Lung (tissue), 11 donors: ENCODE measurements at regions not wholly inside any gene's neighbourhood (a gene's known extent, or its start where the extent isn't known, plus 50 kb on each side); places are given as distances from the start of the nearest gene placed in this dataset.

Source experiments
- ATAC-seq: fragments of 200-7000 bp; cut with Tn5 transposase; one replicate; pipeline ENCODE4 v1.9.1; 2020; ENCODE audit warnings: moderate number of reproducible peaks; ENCODE audit not compliant: insufficient read depth, low FRiP score
- DNase-seq, 3 donors: peaks; one replicate each; pipeline ENCODE4 v3.0.0-alpha.2; 2013 to 2017
- H3K27ac ChIP-seq, 2 donors: one replicate each; pipeline ENCODE4 v1.5.1; 2013; ENCODE audit warnings: mild to moderate bottlenecking in 2 of 2, moderate library complexity in 2 of 2, control low read depth in 1 of 2, inconsistent platforms in 1 of 2, low read depth in 1 of 2, low read length in 1 of 2
- H3K27me3 ChIP-seq, 3 donors: one replicate each; pipeline ENCODE4 v1.5.1; 2013; ENCODE audit warnings: low read length in 2 of 3; ENCODE audit not compliant: control insufficient read depth in 3 of 3, insufficient read depth in 3 of 3
- H3K36me3 ChIP-seq, 4 donors: one replicate each; pipeline ENCODE4 v1.5.1; 2013; ENCODE audit warnings: low read length in 4 of 4, mild to moderate bottlenecking in 1 of 4, moderate library complexity in 1 of 4; ENCODE audit not compliant: control insufficient read depth in 4 of 4, insufficient read depth in 4 of 4
- H3K4me1 ChIP-seq, 5 donors: one replicate each; pipeline ENCODE4 v1.5.1; 2013; ENCODE audit warnings: low read length in 5 of 5, mild to moderate bottlenecking in 2 of 5, moderate library complexity in 1 of 5; ENCODE audit not compliant: control insufficient read depth in 5 of 5, insufficient read depth in 5 of 5
- H3K4me3 ChIP-seq: one replicate; pipeline ENCODE4 v1.5.1; 2013; ENCODE audit warnings: mild to moderate bottlenecking, control low read depth, moderate library complexity
- H3K9ac ChIP-seq, 2 donors: one replicate each; pipeline ENCODE4 v1.5.1; 2013; ENCODE audit warnings: low read length in 2 of 2, control low read depth in 1 of 2; ENCODE audit not compliant: insufficient read depth in 1 of 2
- H3K9me3 ChIP-seq, 4 donors: one replicate each; pipeline ENCODE4 v1.5.1; 2013; ENCODE audit warnings: low read length in 3 of 4, mild to moderate bottlenecking in 1 of 4, moderate library complexity in 1 of 4; ENCODE audit not compliant: control insufficient read depth in 4 of 4, insufficient read depth in 3 of 4
- WGBS, 2 donors: extraction: QIAGEN DNeasy Blood & Tissue Kit; methylation state at CpG; one replicate each; pipeline ENCODE4 v1.1.7; 2013; 5-methylcytosine and 5-hydroxymethylcytosine counted together
- TF ChIP-seq, protein P1 (sequence below): IDR thresholded peaks from 2 replicates; pipeline ENCODE4 v1.5.1; 2012; ENCODE audit warnings: mild to moderate bottlenecking; ENCODE audit errors: control extremely low read depth, extremely low read depth
- donor health status: control.
- donor health status: control.
- donor health status: Bipolar disorder and iron deficiency.
- donor health status: healthy.
- donor health status: DM: yes; HTN: yes; CAD: no.

DNA sequence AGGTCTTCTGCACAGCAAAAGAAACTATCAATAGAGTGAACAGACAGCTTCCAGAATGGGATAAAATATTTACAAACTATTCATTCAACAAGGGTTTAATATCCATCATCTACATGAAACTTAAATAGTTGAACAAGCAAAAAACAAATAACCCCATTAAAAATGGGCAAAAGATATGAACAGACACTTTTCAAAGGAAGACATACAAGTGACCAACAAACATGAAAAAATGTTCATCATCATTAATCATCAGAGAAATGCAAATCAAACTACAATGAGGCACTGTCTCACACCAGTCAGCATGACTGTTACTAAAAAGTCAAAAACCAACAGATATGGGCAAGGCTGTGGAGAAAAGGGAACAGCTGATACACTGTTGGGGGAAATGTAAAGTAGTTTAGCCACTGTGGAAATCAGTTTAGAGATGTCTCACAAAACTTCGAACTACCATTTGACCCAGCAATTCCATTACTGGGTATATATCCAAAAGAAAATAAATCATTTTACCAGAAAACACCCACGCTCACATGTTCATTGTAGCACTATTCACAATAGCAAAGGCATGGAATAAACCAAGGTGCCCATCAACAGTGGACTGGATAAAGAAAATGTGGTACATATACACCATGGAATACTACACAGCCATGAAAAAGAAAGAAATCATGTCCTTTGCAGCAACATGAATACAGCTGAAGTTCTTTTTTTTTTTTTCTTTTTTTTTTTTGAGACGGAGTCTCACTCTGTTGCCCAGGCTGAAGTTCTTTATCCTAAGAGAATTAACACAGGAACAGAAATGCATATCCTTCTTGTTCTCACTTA lies 172.6 kb downstream of the KLF6 start:
- Histone ChIP-seq H3K36me3 (no peaks in the 10 kb centered on the region), H3K9ac (no peak overlapping the region), H3K9me3 (peaks cover 0 to 3% (median 2%) of the 10 kb centered on the region in 4 donors), H3K27ac (no peak overlapping the region), H3K4me1 (no peaks in the 10 kb centered on the region), H3K27me3 (no peaks in the 10 kb centered on the region), H3K4me3 (no peak overlapping the region)
- ATAC-seq (no peak), DNase-seq (no peak)
- TF ChIP-seq, protein P1, sequence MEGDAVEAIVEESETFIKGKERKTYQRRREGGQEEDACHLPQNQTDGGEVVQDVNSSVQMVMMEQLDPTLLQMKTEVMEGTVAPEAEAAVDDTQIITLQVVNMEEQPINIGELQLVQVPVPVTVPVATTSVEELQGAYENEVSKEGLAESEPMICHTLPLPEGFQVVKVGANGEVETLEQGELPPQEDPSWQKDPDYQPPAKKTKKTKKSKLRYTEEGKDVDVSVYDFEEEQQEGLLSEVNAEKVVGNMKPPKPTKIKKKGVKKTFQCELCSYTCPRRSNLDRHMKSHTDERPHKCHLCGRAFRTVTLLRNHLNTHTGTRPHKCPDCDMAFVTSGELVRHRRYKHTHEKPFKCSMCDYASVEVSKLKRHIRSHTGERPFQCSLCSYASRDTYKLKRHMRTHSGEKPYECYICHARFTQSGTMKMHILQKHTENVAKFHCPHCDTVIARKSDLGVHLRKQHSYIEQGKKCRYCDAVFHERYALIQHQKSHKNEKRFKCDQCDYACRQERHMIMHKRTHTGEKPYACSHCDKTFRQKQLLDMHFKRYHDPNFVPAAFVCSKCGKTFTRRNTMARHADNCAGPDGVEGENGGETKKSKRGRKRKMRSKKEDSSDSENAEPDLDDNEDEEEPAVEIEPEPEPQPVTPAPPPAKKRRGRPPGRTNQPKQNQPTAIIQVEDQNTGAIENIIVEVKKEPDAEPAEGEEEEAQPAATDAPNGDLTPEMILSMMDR = no peak
- WGBS, 2 donors = 98 to 100% methylated on average over 3 of the region's 3 CpGs

DNA sequence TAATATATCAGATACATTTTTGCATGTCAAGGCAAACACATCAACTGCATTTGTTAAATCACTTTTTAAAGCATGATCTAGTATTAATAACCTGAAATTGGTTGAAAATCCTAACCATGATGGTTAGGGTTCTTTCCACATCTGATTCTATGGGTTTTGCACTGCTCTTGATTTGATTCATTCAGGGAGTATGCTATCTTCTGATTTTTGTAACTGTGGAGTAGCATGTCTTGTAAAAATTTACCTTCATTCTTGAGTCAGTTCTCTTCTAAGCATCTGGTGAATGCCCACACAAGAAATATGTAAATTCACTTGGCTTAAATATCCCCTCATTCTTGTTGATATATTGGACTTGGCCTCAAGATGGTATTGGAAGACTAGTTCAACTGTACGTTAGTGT lies 178.7 kb downstream of the KLF6 start:
- DNase-seq (no peak), ATAC-seq (no peak)
- no peaks in the 10 kb centered on the region for H3K36me3 ChIP-seq
- H3K4me1 ChIP-seq = no peaks in the 10 kb centered on the region
- H3K9me3 ChIP-seq = peaks cover 0 to 4% (median 1%) of the 10 kb centered on the region in 4 donors
- WGBS, 2 donors = 87 to 98% methylated on average over 1 of the region's 1 CpG
- no peaks in the 10 kb centered on the region for H3K27me3 ChIP-seq
- TF ChIP-seq, protein P1 = no peak
- no peak overlapping the region for H3K9ac ChIP-seq
- no peak overlapping the region for H3K27ac ChIP-seq
- no peak overlapping the region for H3K4me3 ChIP-seq

DNA sequence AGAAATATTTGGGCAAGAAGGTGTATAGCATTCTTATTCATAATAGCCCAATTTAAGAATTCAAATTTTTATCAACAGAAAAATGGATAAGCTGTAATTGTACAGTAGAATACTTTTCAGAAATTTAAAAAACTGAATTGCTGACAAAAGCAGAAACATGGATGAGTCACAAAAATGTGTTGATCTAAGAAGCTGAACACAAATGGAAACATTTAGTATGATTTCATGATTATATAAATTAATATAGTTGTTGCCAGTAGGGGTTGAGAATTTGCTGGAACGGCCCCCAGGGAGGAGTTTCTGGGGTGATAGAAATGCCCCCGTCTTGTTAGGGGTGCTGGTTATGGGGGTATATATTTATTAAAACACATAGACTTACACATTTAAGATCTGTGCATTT lies 179.1 kb downstream of the KLF6 start:
- H3K9ac ChIP-seq = no peak overlapping the region
- 84 to 91% methylated on average over 2 of the region's 2 CpGs for WGBS, 2 donors
- DNase-seq = no peak

More for the DNA sequence above, 179.1 kb downstream of the KLF6 start:
- no peaks in the 10 kb centered on the region for H3K27me3 ChIP-seq
- H3K9me3 ChIP-seq = peaks cover 0 to 4% (median 1%) of the 10 kb centered on the region in 4 donors
- H3K36me3 ChIP-seq = no peaks in the 10 kb centered on the region
- TF ChIP-seq, protein P1 = no peak
- no peak overlapping the region for H3K4me3 ChIP-seq
- ATAC-seq = no peak
- H3K27ac ChIP-seq = no peak overlapping the region
- no peaks in the 10 kb centered on the region for H3K4me1 ChIP-seq
